Liver (tissue), 8 donors: ENCODE measurements at regions not wholly inside any gene's neighbourhood (a gene's known extent, or its start where the extent isn't known, plus 50 kb on each side); places are given as distances from the start of the nearest gene placed in this dataset.

Source experiments
- DNase-seq: peaks from one replicate; pipeline ENCODE4 v3.0.0-alpha.2; 2017; ENCODE audit warnings: low spot score
- H3K27ac ChIP-seq, 2 donors: one replicate each; pipeline ENCODE4 v1.7.0; 2013; ENCODE audit warnings: inconsistent platforms in 2 of 2, low read length in 2 of 2, control low read depth in 1 of 2, low read depth in 1 of 2, mild to moderate bottlenecking in 1 of 2
- H3K27me3 ChIP-seq, 4 donors: one replicate each; pipeline versions ENCODE4 v1.6.1 to v1.7.0; 2013; ENCODE audit warnings: low read length in 3 of 4, inconsistent platforms in 1 of 4, mild to moderate bottlenecking in 1 of 4, moderate library complexity in 1 of 4; ENCODE audit not compliant: control insufficient read depth in 4 of 4, insufficient read depth in 4 of 4
- H3K36me3 ChIP-seq, 4 donors: one replicate each; pipeline versions ENCODE4 v1.6.1 to v1.7.0; 2013; ENCODE audit warnings: low read length in 3 of 4, mild to moderate bottlenecking in 3 of 4, low read depth in 1 of 4, moderate library complexity in 1 of 4; ENCODE audit not compliant: control insufficient read depth in 4 of 4, insufficient read depth in 3 of 4
- H3K4me1 ChIP-seq, 4 donors: one replicate each; pipeline versions ENCODE4 v1.6.1 to v1.7.0; 2013; ENCODE audit warnings: low read length in 3 of 4, mild to moderate bottlenecking in 3 of 4, moderate library complexity in 1 of 4; ENCODE audit not compliant: control insufficient read depth in 4 of 4, insufficient read depth in 4 of 4
- H3K4me3 ChIP-seq, 3 donors: one replicate each; pipeline versions ENCODE4 v1.6.1 to v1.7.0; 2013; ENCODE audit warnings: low read length in 3 of 3, control low read depth in 1 of 3, low read depth in 1 of 3, mild to moderate bottlenecking in 1 of 3
- H3K9ac ChIP-seq, 2 donors: one replicate each; pipeline ENCODE4 v1.7.0; 2013; ENCODE audit warnings: low read length in 2 of 2, mild to moderate bottlenecking in 2 of 2, moderate library complexity in 2 of 2, control low read depth in 1 of 2, low read depth in 1 of 2
- H3K9me3 ChIP-seq, 4 donors: one replicate each; pipeline versions ENCODE4 v1.6.1 to v1.7.0; 2013; ENCODE audit warnings: low read length in 3 of 4; ENCODE audit not compliant: control insufficient read depth in 4 of 4
- ATF3 ChIP-seq: IDR thresholded peaks from 2 replicates; pipeline ENCODE4 v1.6.1; 2016; ENCODE audit warnings: antibody characterized with exemption
- CTCF ChIP-seq: fragments of 150-350 bp; IDR thresholded peaks from 2 replicates; pipeline ENCODE4 v1.5.1; 2017; ENCODE audit warnings: improper control_type of control experiment, low read depth, low read length; ENCODE audit not compliant: missing input control
- EGR1 ChIP-seq, 2 donors: IDR thresholded peaks; 2 replicates each; pipeline ENCODE4 v1.6.1; 2016 to 2018; ENCODE audit warnings: antibody characterized with exemption in 2 of 2, low read depth in 2 of 2
- FOXA1 ChIP-seq: IDR thresholded peaks from 2 replicates; pipeline ENCODE4 v1.6.1; 2016; ENCODE audit warnings: antibody characterized with exemption
- FOXA2 ChIP-seq: IDR thresholded peaks from 2 replicates; pipeline ENCODE4 v1.6.1; 2016; ENCODE audit warnings: antibody characterized with exemption
- GABPA ChIP-seq, 2 donors: IDR thresholded peaks in 1 of 2; conservative IDR thresholded peaks in 1 of 2; 2 replicates each; pipeline ENCODE4 v1.6.1; 2016; ENCODE audit warnings: antibody characterized with exemption in 2 of 2, mild to moderate bottlenecking in 1 of 2, moderate library complexity in 1 of 2
- HNF4A ChIP-seq, 2 donors: conservative IDR thresholded peaks; 2 replicates each; pipeline ENCODE4 v1.6.1; 2016; ENCODE audit warnings: antibody characterized with exemption in 2 of 2, mild to moderate bottlenecking in 2 of 2
- HNF4G ChIP-seq: IDR thresholded peaks from 2 replicates; pipeline ENCODE4 v1.6.1; 2016; ENCODE audit warnings: antibody characterized with exemption
- JUND ChIP-seq, 2 donors: IDR thresholded peaks; 2 replicates each; pipeline ENCODE4 v1.6.1; 2016; ENCODE audit warnings: antibody characterized with exemption in 2 of 2
- MAX ChIP-seq: IDR thresholded peaks from 2 replicates; pipeline ENCODE4 v1.6.1; 2016; ENCODE audit warnings: antibody characterized with exemption
- NR2F2 ChIP-seq: IDR thresholded peaks from 2 replicates; pipeline ENCODE4 v1.6.1; 2016; ENCODE audit warnings: antibody characterized with exemption
- RAD21 ChIP-seq, 2 donors: IDR thresholded peaks; 2 replicates each; pipeline ENCODE4 v1.6.1; 2016; ENCODE audit warnings: antibody characterized with exemption in 2 of 2, mild to moderate bottlenecking in 2 of 2
- REST ChIP-seq: IDR thresholded peaks from 2 replicates; pipeline ENCODE4 v1.6.1; 2016; ENCODE audit warnings: antibody characterized with exemption, mild to moderate bottlenecking
- RXRA ChIP-seq, 2 donors: IDR thresholded peaks; 2 replicates each; pipeline ENCODE4 v1.6.1; 2017 to 2018; ENCODE audit warnings: antibody characterized with exemption in 2 of 2, mild to moderate bottlenecking in 1 of 2
- SP1 ChIP-seq: IDR thresholded peaks from 2 replicates; pipeline ENCODE4 v1.6.1; 2018; ENCODE audit warnings: antibody characterized with exemption, mild to moderate bottlenecking
- TAF1 ChIP-seq: conservative IDR thresholded peaks from 2 replicates; pipeline ENCODE4 v1.6.1; 2016; ENCODE audit warnings: antibody characterized with exemption, mild to moderate bottlenecking
- YY1 ChIP-seq: IDR thresholded peaks from 2 replicates; pipeline ENCODE4 v1.6.1; 2016; ENCODE audit warnings: antibody characterized with exemption, mild to moderate bottlenecking
- ZBTB33 ChIP-seq: IDR thresholded peaks from 2 replicates; pipeline ENCODE4 v1.6.1; 2016; ENCODE audit warnings: antibody characterized with exemption
- whole genome bisulfite sequencing: extraction: QIAGEN DNeasy Blood & Tissue Kit; methylation state at CpG from one replicate; pipeline ENCODE4 v1.1.7; 2013; 5-methylcytosine and 5-hydroxymethylcytosine counted together
- donor health status: healthy.
- donor health status: healthy.
- donor health status: healthy.
- donor health status: healthy.
- donor health status: healthy.

GRCh38 chr4:184282895-184283654 lies 65.4 kb upstream of the ENPP6 start (continued):
- TF ChIP-seq GABPA (IDR thresholded peaks at IDR 0.05 in 1 of 2, conservative IDR thresholded peaks at IDR 0.05 in 1 of 2) (no peak), HNF4A (conservative IDR thresholded peaks at IDR 0.05) (peak; percentile 17 to 22), SP1 (peak; percentile 43), EGR1 (IDR thresholded peaks at IDR 0.05; ENCODE audit: low read depth in 2 of 2) (no peak), REST (no peak), FOXA1 (no peak), MAX (no peak), JUND (IDR thresholded peaks at IDR 0.05) (no peak), RAD21 (IDR thresholded peaks at IDR 0.05) (peak in 1 of 2 donors; percentile 45)

- 39% methylated on average over 8 of the region's 8 CpGs for WGBS
- H3K36me3 ChIP-seq: no peaks in the 10 kb centered on the region
- no peaks in the 10 kb centered on the region for H3K27me3 ChIP-seq
- H3K4me1 ChIP-seq: peaks cover 7 to 28% (median 17%) of the 10 kb centered on the region in 4 donors
- no peaks in the 10 kb centered on the region for H3K9me3 ChIP-seq
- H3K27ac ChIP-seq: peak overlapping the region; percentile 21 to 59
- no peak overlapping the region for H3K4me3 ChIP-seq
- no peak for TF ChIP-seq HNF4G
- peak; percentile 82 for TF ChIP-seq FOXA2
- no peak for TF ChIP-seq GABPA (IDR thresholded peaks at IDR 0.05 in 1 of 2, conservative IDR thresholded peaks at IDR 0.05 in 1 of 2)
- TF ChIP-seq JUND (IDR thresholded peaks at IDR 0.05): peak in 1 of 2 donors; percentile 8
- TF ChIP-seq CTCF: peak; percentile 47
- peak; percentile 58 for TF ChIP-seq YY1
- TF ChIP-seq HNF4A (conservative IDR thresholded peaks at IDR 0.05): peak; percentile 42 to 52
- peak; percentile 35 for TF ChIP-seq MAX
- peak in 1 of 2 donors; percentile 45 for TF ChIP-seq EGR1 (IDR thresholded peaks at IDR 0.05; ENCODE audit: low read depth in 2 of 2)
- peak; percentile 26 for TF ChIP-seq REST
- TF ChIP-seq ZBTB33: no peak
- peak; percentile 53 for TF ChIP-seq FOXA1
- peak; percentile 77 to 82 for TF ChIP-seq RAD21 (IDR thresholded peaks at IDR 0.05)
- peak; percentile 66 for TF ChIP-seq TAF1
- peak; percentile 53 to 60 for TF ChIP-seq RXRA (IDR thresholded peaks at IDR 0.05)
- TF ChIP-seq ATF3: no peak
- TF ChIP-seq NR2F2: no peak
- TF ChIP-seq SP1: peak; percentile 52
- peak overlapping the region in 1 of 2 donors; percentile 15 for H3K9ac ChIP-seq
- DNase-seq: no peak
Measured at GRCh38 chr4:184282251-184282713, 64.6 kb upstream of the ENPP6 start.
